H1 (cell line): ENCODE measurements at regions not wholly inside any gene's neighbourhood (a gene's known extent, or its start where the extent isn't known, plus 50 kb on each side); places are given as distances from the start of the nearest gene placed in this dataset.

Experiments
- CTCF ChIA-PET: fragments of 300-600 bp; sonication (Branson Sonifier 250); formaldehyde crosslinking; loops from one replicate; lab custom pipeline; 2021; ENCODE audit not compliant: partially characterized antibody; lab: Charles Lee
- POLR2A ChIA-PET: fragments of 300-600 bp; sonication (Branson Sonifier 250); formaldehyde crosslinking; loops from one replicate; lab custom pipeline; 2021; ENCODE audit warnings: inconsistent platforms; ENCODE audit not compliant: partially characterized antibody; lab: Charles Lee
- DNase-seq, 2 experiments: peaks; one replicate each; pipeline versions ENCODE4 v3.0.0 to v3.0.0-alpha.2; 2010 to 2022; ENCODE audit warnings: low spot score in 2 of 2, low read depth in 1 of 2, mixed read lengths in 1 of 2
- FAIRE-seq: peaks from 2 replicates; lab custom pipeline; 2011; peaks lifted over from hg19 to GRCh38; lab: Jason Lieb, UNC
- H2AFZ ChIP-seq: 2 replicates; pipeline ENCODE4 v1.8.1; 2012; ENCODE audit warnings: low read length, inconsistent platforms
- H2AK5ac ChIP-seq: 2 replicates; pipeline ENCODE4 v1.6.1; 2013; ENCODE audit warnings: low read depth, low read length
- H2BK120ac ChIP-seq: replicated peaks from 2 replicates; pipeline ENCODE3; 2013; ENCODE audit warnings: low read depth, low read length, inconsistent platforms
- H2BK12ac ChIP-seq: 2 replicates; pipeline ENCODE4 v1.6.1; 2013; ENCODE audit warnings: low read depth, low read length
- H2BK15ac ChIP-seq: 2 replicates; pipeline ENCODE4 v1.6.1; 2013; ENCODE audit warnings: low read length
- H2BK20ac ChIP-seq: 2 replicates; pipeline ENCODE4 v1.6.1; 2013; ENCODE audit warnings: low read length
- H2BK5ac ChIP-seq: 2 replicates; pipeline ENCODE4 v1.6.1; 2013; ENCODE audit warnings: low read depth, low read length
- H3K14ac ChIP-seq: 2 replicates; pipeline ENCODE4 v1.6.1; 2013; ENCODE audit warnings: inconsistent platforms; ENCODE audit not compliant: insufficient read length
- H3K18ac ChIP-seq: 2 replicates; pipeline ENCODE4 v1.6.1; 2013; ENCODE audit warnings: low read length; ENCODE audit errors: extremely low read depth
- H3K23ac ChIP-seq: 2 replicates; pipeline ENCODE4 v1.6.1; 2013; ENCODE audit warnings: inconsistent platforms; ENCODE audit not compliant: insufficient read length
- H3K23me2 ChIP-seq: 2 replicates; pipeline ENCODE4 v1.6.1; 2013; ENCODE audit warnings: low read depth, low read length
- H3K27ac ChIP-seq: 2 replicates; pipeline ENCODE4 v1.6.1; 2011; ENCODE audit warnings: low read depth, low read length, inconsistent platforms
- H3K27me3 ChIP-seq, 4 experiments: replicated peaks in 1 of 4; 1 replicate in 1 of 4; 2 replicates in 3 of 4; pipeline versions ENCODE4 v1.6.1 to v1.8.1; 2011 to 2013; ENCODE audit warnings: low read length in 3 of 4, mild to moderate bottlenecking in 3 of 4, inconsistent platforms in 2 of 4, mixed read lengths in 2 of 4, moderate library complexity in 1 of 4; ENCODE audit not compliant: control insufficient read depth in 3 of 4, insufficient read depth in 3 of 4; ENCODE audit errors: extremely low read depth in 1 of 4
- H3K36me3 ChIP-seq, 4 experiments: 2 replicates each; pipeline versions ENCODE4 v1.6.1 to v1.8.1; 2011 to 2013; ENCODE audit warnings: mild to moderate bottlenecking in 4 of 4, low read length in 3 of 4, moderate library complexity in 2 of 4, control low read depth in 1 of 4, inconsistent platforms in 1 of 4; ENCODE audit not compliant: insufficient read depth in 4 of 4, control insufficient read depth in 2 of 4
- H3K4ac ChIP-seq: replicated peaks from 2 replicates; pipeline ENCODE3; 2013; ENCODE audit warnings: low read length, low read depth, mixed read lengths, inconsistent platforms; ENCODE audit not compliant: insufficient read length
- H3K4me1 ChIP-seq, 4 experiments: replicated peaks in 1 of 4; 1 replicate in 1 of 4; 2 replicates in 3 of 4; pipeline versions ENCODE4 v1.6.1 to v1.8.1; 2011 to 2013; ENCODE audit warnings: low read length in 3 of 4, inconsistent platforms in 2 of 4, mixed read lengths in 1 of 4; ENCODE audit not compliant: insufficient read depth in 4 of 4, control insufficient read depth in 3 of 4
- H3K4me2 ChIP-seq, 2 experiments: 2 replicates each; pipeline versions ENCODE4 v1.6.1 to v1.8.1; 2011 to 2013; ENCODE audit warnings: low read depth in 2 of 2, low read length in 2 of 2, control low read depth in 1 of 2, inconsistent platforms in 1 of 2, mild to moderate bottlenecking in 1 of 2; ENCODE audit not compliant: insufficient read depth in 1 of 2
- H3K4me3 ChIP-seq, 4 experiments: fragments of 200-600, 300-600 bp in 1 of 4; sonication (generic), shearing (Covaris generic), sonication (Bioruptor Twin) in 1 of 4; 2 replicates each; pipeline versions ENCODE4 v1.5.1 to v1.8.1; 2011 to 2016; ENCODE audit warnings: low read length in 4 of 4, low read depth in 3 of 4, control low read depth in 2 of 4, inconsistent platforms in 2 of 4, mild to moderate bottlenecking in 2 of 4, mixed read lengths in 1 of 4, moderate library complexity in 1 of 4; ENCODE audit not compliant: insufficient read depth in 2 of 4; ENCODE audit errors: extremely low read depth in 1 of 4
- H3K56ac ChIP-seq: replicated peaks from 2 replicates; pipeline ENCODE3; 2013; ENCODE audit warnings: low read depth, mild to moderate bottlenecking, mixed read lengths, low read length, inconsistent platforms; ENCODE audit not compliant: insufficient read length
- H3K79me1 ChIP-seq: 2 replicates; pipeline ENCODE4 v1.6.1; 2013; ENCODE audit warnings: low read depth, low read length, control low read depth
- H3K79me2 ChIP-seq, 2 experiments: 2 replicates each; pipeline versions ENCODE4 v1.6.1 to v1.8.1; 2012 to 2013; ENCODE audit warnings: low read length in 2 of 2, mild to moderate bottlenecking in 2 of 2, inconsistent platforms in 1 of 2; ENCODE audit not compliant: insufficient read depth in 2 of 2, control insufficient read depth in 1 of 2
- H3K9ac ChIP-seq, 4 experiments: replicated peaks in 1 of 4; 1 replicate in 1 of 4; 2 replicates in 3 of 4; pipeline versions ENCODE4 v1.6.1 to v1.8.1; 2011 to 2013; ENCODE audit warnings: low read depth in 3 of 4, low read length in 3 of 4, control low read depth in 2 of 4, mild to moderate bottlenecking in 2 of 4, moderate library complexity in 2 of 4, inconsistent platforms in 1 of 4; ENCODE audit errors: extremely low read depth in 1 of 4
- H3K9me3 ChIP-seq, 2 experiments: 2 replicates each; pipeline versions ENCODE4 v1.6.1 to v1.8.1; 2012 to 2013; ENCODE audit warnings: mild to moderate bottlenecking in 2 of 2, moderate library complexity in 2 of 2, control low read depth in 1 of 2, inconsistent platforms in 1 of 2, low read depth in 1 of 2, low read length in 1 of 2, mixed read lengths in 1 of 2; ENCODE audit not compliant: insufficient read depth in 2 of 2
- H4K20me1 ChIP-seq, 2 experiments: replicated peaks in 1 of 2; 2 replicates each; pipeline versions ENCODE3 to v1.8.1; 2011 to 2013; ENCODE audit warnings: inconsistent platforms in 2 of 2, low read length in 2 of 2, mild to moderate bottlenecking in 1 of 2; ENCODE audit not compliant: insufficient read depth in 2 of 2, control insufficient read depth in 1 of 2
- H4K5ac ChIP-seq: 2 replicates; pipeline ENCODE4 v1.6.1; 2013; ENCODE audit warnings: low read length, low read depth, mixed read lengths, inconsistent platforms; ENCODE audit not compliant: insufficient read length
- H4K8ac ChIP-seq: 2 replicates; pipeline ENCODE4 v1.8.0; 2013; ENCODE audit warnings: mild to moderate bottlenecking, moderate library complexity, low read length, inconsistent platforms; ENCODE audit not compliant: insufficient read depth; ENCODE audit errors: extremely low read depth
- H4K91ac ChIP-seq: replicated peaks from 2 replicates; pipeline ENCODE3; 2013; ENCODE audit warnings: low read length, mixed read lengths, inconsistent platforms; ENCODE audit not compliant: insufficient read length
- ATF3 ChIP-seq: IDR thresholded peaks from 2 replicates; pipeline ENCODE4 v1.6.1; 2011; ENCODE audit warnings: low read depth, mild to moderate bottlenecking, low read length; ENCODE audit not compliant: insufficient read depth
- BCL11A ChIP-seq, 2 experiments: IDR thresholded peaks; one replicate each; pipeline ENCODE4 v1.6.1; 2011; ENCODE audit warnings: low read depth in 2 of 2, low read length in 2 of 2, mild to moderate bottlenecking in 2 of 2
- CHD1 ChIP-seq: IDR thresholded peaks from 2 replicates; pipeline ENCODE4 v1.6.1; 2012; ENCODE audit warnings: low read depth, low read length, improper control_type of control experiment
- JUN ChIP-seq: IDR thresholded peaks from 2 replicates; pipeline ENCODE4 v1.6.1; 2011; ENCODE audit warnings: low read depth, mild to moderate bottlenecking, improper control_type of control experiment, low read length
- KDM1A ChIP-seq: fragments of 200-600, 300-600 bp; sonication (generic); IDR thresholded peaks from 2 replicates; pipeline ENCODE4 v1.7.1; 2016; ENCODE audit warnings: mild to moderate bottlenecking, low read length, borderline replicate concordance
- KDM4A ChIP-seq: IDR thresholded peaks from one replicate; pipeline ENCODE4 v1.7.1; 2012; ENCODE audit warnings: low read depth, mild to moderate bottlenecking, moderate library complexity, low read length, inconsistent platforms; ENCODE audit not compliant: severe bottlenecking
- PHF8 ChIP-seq: fragments of 200-600 bp; sonication (generic); conservative IDR thresholded peaks from 2 replicates; pipeline ENCODE4 v1.7.1; 2012; ENCODE audit warnings: low read depth, mild to moderate bottlenecking, inconsistent platforms, low read length, moderate library complexity
- POLR2A ChIP-seq, 2 experiments: IDR thresholded peaks; 1 replicate in 1 of 2; 2 replicates in 1 of 2; pipeline ENCODE4 v1.6.1; 2011; ENCODE audit warnings: low read depth in 2 of 2, low read length in 2 of 2, mild to moderate bottlenecking in 2 of 2; ENCODE audit errors: control extremely low read depth in 1 of 2
- POU5F1 ChIP-seq: IDR thresholded peaks from 2 replicates; pipeline ENCODE4 v1.6.1; 2011; ENCODE audit warnings: low read depth, mild to moderate bottlenecking, low read length, moderate library complexity
- SAP30 ChIP-seq: fragments of 300-600 bp; sonication (generic); IDR thresholded peaks from 2 replicates; pipeline ENCODE4 v1.7.1; 2012; ENCODE audit warnings: low read length, moderate library complexity, mild to moderate bottlenecking, inconsistent platforms; ENCODE audit not compliant: insufficient read depth, insufficient replicate concordance
- SIRT6 ChIP-seq: IDR thresholded peaks from one replicate; pipeline ENCODE4 v1.7.1; 2012; ENCODE audit warnings: low read length, inconsistent platforms
- SIX5 ChIP-seq: IDR thresholded peaks from 2 replicates; pipeline ENCODE4 v1.6.1; 2011; ENCODE audit warnings: mild to moderate bottlenecking, low read depth, low read length
- SRF ChIP-seq: IDR thresholded peaks from 2 replicates; pipeline ENCODE4 v1.6.1; 2011; ENCODE audit warnings: mild to moderate bottlenecking, low read depth, low read length, moderate library complexity
- WGBS, 2 experiments: shearing (Covaris generic) in 1 of 2; methylation state at CpG; one replicate each; pipeline versions ENCODE4 v1.1.6 to v1.1.7; 2013 to 2015; ENCODE audit warnings: low lambda C conversion rate in 2 of 2, mixed read lengths in 2 of 2, inconsistent platforms in 1 of 2, low coverage in 1 of 2, missing lambda C conversion rate in 1 of 2; ENCODE audit not compliant: insufficient replicate concordance in 2 of 2, insufficient coverage in 1 of 2, insufficient read length in 1 of 2; ENCODE audit errors: extremely low coverage in 1 of 2, missing lambda C conversion rate in 1 of 2; 5-methylcytosine and 5-hydroxymethylcytosine counted together

- H3K79me1 ChIP-seq: no peaks in the 10 kb centered on the region
- POLR2A ChIA-PET: no interaction called here
- H2BK120ac ChIP-seq: no peak overlapping the region
- no peak overlapping the region for H3K23ac ChIP-seq
- peaks cover 0 to 2% (median 0%) of the 10 kb centered on the region in 4 experiments; a peak in 1 of 7 replicates for H3K27me3 ChIP-seq
- H3K4me3 ChIP-seq: no peak overlapping the region
- no peak overlapping the region for H3K4me2 ChIP-seq
- no peak overlapping the region for H4K5ac ChIP-seq
- H3K4ac ChIP-seq: no peak overlapping the region
- no peaks in the 10 kb centered on the region for H3K9me3 ChIP-seq
- no peak overlapping the region for H2BK15ac ChIP-seq
- no peak overlapping the region for H3K14ac ChIP-seq
- H3K36me3 ChIP-seq: no peaks in the 10 kb centered on the region
- peaks cover 0 to 13% (median 7%) of the 10 kb centered on the region in 4 experiments; a peak in 4 of 7 replicates for H3K4me1 ChIP-seq
- 91% methylated on average over 13 of the region's 14 CpGs; no CpG with 5 or more reads in 1 of the 2 experiments for WGBS, 2 experiments
- no peak overlapping the region for H3K27ac ChIP-seq
- DNase-seq (no peak), FAIRE-seq (no peak)
- H4K91ac ChIP-seq: peak overlapping the region; percentile 22
- no peak overlapping the region for H2BK20ac ChIP-seq
- H3K56ac ChIP-seq: no peak overlapping the region
- no peak overlapping the region for H2BK5ac ChIP-seq
- CTCF ChIA-PET: interaction anchor here (1.0 kb wide), 1 partner anchor 9 kb away, joined by 5 read pairs; no protein-coding TSS in a partner anchor
- no peak overlapping the region for H2BK12ac ChIP-seq
- 0 out of 2 replicates have a peak overlapping the region, but pooled peaks have one; percentile 19 for H4K8ac ChIP-seq
- H2AK5ac ChIP-seq: no peak overlapping the region
- no peaks in the 10 kb centered on the region for H4K20me1 ChIP-seq
- peak overlapping the region; percentile 38; the same call in 1 of the 2 replicates for H3K18ac ChIP-seq
- H3K9ac ChIP-seq: no peak overlapping the region
- no peaks in the 10 kb centered on the region for H3K23me2 ChIP-seq
- no peaks in the 10 kb centered on the region for H3K79me2 ChIP-seq
- H2AFZ ChIP-seq: peak overlapping the region; percentile 84; the same call in 1 of the 2 replicates
- no peak for TF ChIP-seq POLR2A (IDR thresholded peaks at IDR 0.05; ENCODE audit: control extremely low read depth in 1 of 2, low read depth in 2 of 2, low read length in 2 of 2)
- no peak for TF ChIP-seq SIX5
- TF ChIP-seq SIRT6: no peak
- TF ChIP-seq KDM4A: no peak
- TF ChIP-seq KDM1A: no peak
- TF ChIP-seq SAP30: no peak
- no peak for TF ChIP-seq POU5F1
- no peak for TF ChIP-seq SRF
- TF ChIP-seq ATF3: no peak
- no peak for TF ChIP-seq BCL11A (IDR thresholded peaks at IDR 0.05; ENCODE audit: low read depth in 2 of 2, low read length in 2 of 2)
- TF ChIP-seq JUN: no peak
- no peak for TF ChIP-seq CHD1
- TF ChIP-seq PHF8: no peak
Measured at GRCh38 chr16:51287121-51287755, 136.2 kb upstream of the SALL1 start.
